HepG2 (cell line): ENCODE measurements at regions not wholly inside any gene's neighbourhood (a gene's known extent, or its start where the extent isn't known, plus 50 kb on each side); places are given as distances from the start of the nearest gene placed in this dataset.

ENCODE experiments used
- ATAC-seq: fragments of 200-7000 bp; cut with Tn5 transposase; 3 replicates; pipeline ENCODE4 v1.9.1; 2020; ENCODE audit warnings: mild to moderate bottlenecking, moderate library complexity
- BruUV-seq: library from RNA; stranded (reverse); fragments of 400-500 nt; replicated peaks from 2 replicates; lab custom pipeline; 2021; lab: Mats Ljungman, UMichigan
- CTCF ChIA-PET: fragments of 300-600 bp; formaldehyde crosslinking; extraction: SDS; loops from one replicate; lab custom pipeline; 2021; ENCODE audit warnings: low total read pairs, inconsistent platforms, low intra/inter-chr PET ratio; lab: Yijun Ruan, JAX
- POLR2A ChIA-PET: fragments of 350-600 bp; sonication (Branson Sonifier 250); formaldehyde crosslinking; loops from one replicate; lab custom pipeline; 2020; ENCODE audit warnings: antibody characterized with exemption, inconsistent platforms; lab: Yijun Ruan, JAX
- DNase-seq: peaks from one replicate; pipeline ENCODE4 v3.0.0-alpha.2; 2015; ENCODE audit warnings: low spot score
- FAIRE-seq: peaks from 3 replicates; lab custom pipeline; 2011; peaks lifted over from hg19 to GRCh38; lab: Jason Lieb, UNC
- H2AFZ ChIP-seq: one replicate; pipeline ENCODE4 v1.6.1; 2011; ENCODE audit warnings: low read length, inconsistent platforms
- H3K27ac ChIP-seq: fragments of 300-600 bp; 3 replicates; pipeline ENCODE4 v1.8.0; 2011; ENCODE audit warnings: mixed run types, mild to moderate bottlenecking, mixed read lengths, low read length, inconsistent platforms; ENCODE audit not compliant: insufficient read depth; ENCODE audit errors: extremely low read length
- H3K27me3 ChIP-seq, 2 experiments: fragments of 200-600 bp in 1 of 2; 2 replicates in 1 of 2; 3 replicates in 1 of 2; pipeline versions ENCODE4 v1.6.0 to v1.8.0; 2011; ENCODE audit warnings: low read length in 2 of 2, mild to moderate bottlenecking in 2 of 2, moderate library complexity in 2 of 2, inconsistent platforms in 1 of 2; ENCODE audit not compliant: insufficient read depth in 2 of 2, control insufficient read depth in 1 of 2
- H3K36me3 ChIP-seq, 2 experiments: fragments of 200-600 bp in 1 of 2; replicated peaks in 1 of 2; 2 replicates in 1 of 2; 3 replicates in 1 of 2; pipeline versions ENCODE4 v1.5.1 to v1.8.0; 2011; ENCODE audit warnings: low read length in 2 of 2, inconsistent platforms in 1 of 2; ENCODE audit not compliant: insufficient read depth in 2 of 2, control insufficient read depth in 1 of 2
- H3K4me1 ChIP-seq: 2 replicates; pipeline ENCODE4 v1.5.1; 2012; ENCODE audit warnings: low read length, inconsistent platforms; ENCODE audit not compliant: insufficient read depth
- H3K4me2 ChIP-seq: 2 replicates; pipeline ENCODE4 v1.6.0; 2011; ENCODE audit warnings: low read depth, low read length, inconsistent platforms
- H3K4me3 ChIP-seq, 3 experiments: fragments of 200-600 bp in 1 of 3; sonication (generic), shearing (Covaris generic) in 1 of 3; replicated peaks in 1 of 3; 2 replicates each; pipeline ENCODE4 v1.5.1; 2011 to 2016; ENCODE audit warnings: low read length in 3 of 3, inconsistent platforms in 2 of 3, low read depth in 2 of 3, mild to moderate bottlenecking in 2 of 3, control low read depth in 1 of 3, mixed read lengths in 1 of 3; ENCODE audit not compliant: insufficient read depth in 1 of 3
- H3K79me2 ChIP-seq: one replicate; pipeline ENCODE4 v1.6.1; 2011; ENCODE audit warnings: low read length, inconsistent platforms; ENCODE audit not compliant: insufficient read depth
- H3K9ac ChIP-seq: 2 replicates; pipeline ENCODE4 v1.6.0; 2011; ENCODE audit warnings: mild to moderate bottlenecking, low read depth, low read length, inconsistent platforms; ENCODE audit not compliant: insufficient read depth
- H3K9me3 ChIP-seq: 2 replicates; pipeline ENCODE4 v1.5.1; 2012; ENCODE audit warnings: mild to moderate bottlenecking, low read length
- H4K20me1 ChIP-seq: 2 replicates; pipeline ENCODE4 v1.6.0; 2011; ENCODE audit warnings: inconsistent platforms, mild to moderate bottlenecking, low read length, moderate library complexity; ENCODE audit not compliant: insufficient read depth
- BRD4 ChIP-seq: sonication (generic); formaldehyde crosslinking; IDR thresholded peaks from 2 replicates; pipeline ENCODE4 v1.4.0; 2020; ENCODE audit warnings: missing genetic modification reagents
- DR1 ChIP-seq: sonication (generic); formaldehyde crosslinking; IDR thresholded peaks from 2 replicates; pipeline ENCODE4 v1.8.0; 2021; ENCODE audit warnings: mild to moderate bottlenecking, missing genetic modification reagents, inconsistent platforms
- HNF4G ChIP-seq, 2 experiments: sonication (generic) in 1 of 2; formaldehyde crosslinking in 1 of 2; IDR thresholded peaks; 2 replicates each; pipeline versions ENCODE4 v1.4.0 to v1.6.1; 2011 to 2020; ENCODE audit warnings: borderline replicate concordance in 2 of 2, low read depth in 2 of 2, mild to moderate bottlenecking in 2 of 2, low read length in 1 of 2, missing genetic modification reagents in 1 of 2, moderate library complexity in 1 of 2
- NCOA2 ChIP-seq: sonication (generic); formaldehyde crosslinking; IDR thresholded peaks from 2 replicates; pipeline ENCODE4 v1.8.0; 2022; ENCODE audit warnings: inconsistent platforms
- REL ChIP-seq: sonication (generic); formaldehyde crosslinking; conservative IDR thresholded peaks from 2 replicates; pipeline ENCODE4 v1.8.0; 2022; ENCODE audit warnings: mild to moderate bottlenecking, missing genetic modification reagents, moderate library complexity
- ZNF205 ChIP-seq: IDR thresholded peaks from 2 replicates; pipeline ENCODE4 v1.6.1; 2018; ENCODE audit warnings: missing biosample characterization, missing genetic modification reagents
- ZNF225 ChIP-seq: sonication (generic); formaldehyde crosslinking; IDR thresholded peaks from 2 replicates; pipeline ENCODE4 v1.4.0; 2020; ENCODE audit warnings: mild to moderate bottlenecking, missing genetic modification reagents
- ZNF230 ChIP-seq: sonication (generic); formaldehyde crosslinking; IDR thresholded peaks from 2 replicates; pipeline ENCODE4 v1.4.0; 2020; ENCODE audit warnings: mild to moderate bottlenecking, missing genetic modification reagents
- ZNF232 ChIP-seq: sonication (generic); formaldehyde crosslinking; IDR thresholded peaks from 2 replicates; pipeline ENCODE4 v1.4.0; 2020; ENCODE audit warnings: missing genetic modification reagents, borderline replicate concordance
- ZNF337 ChIP-seq: sonication (generic); formaldehyde crosslinking; IDR thresholded peaks from 2 replicates; pipeline ENCODE4 v1.5.1; 2020; ENCODE audit warnings: missing genetic modification reagents, low read depth, mild to moderate bottlenecking, borderline replicate concordance
- ZNF382 ChIP-seq: sonication (generic); formaldehyde crosslinking; IDR thresholded peaks from 2 replicates; pipeline ENCODE4 v1.5.0; 2020; ENCODE audit warnings: missing genetic modification reagents, mild to moderate bottlenecking, borderline replicate concordance
- ZNF512B ChIP-seq: sonication (generic); formaldehyde crosslinking; IDR thresholded peaks from 2 replicates; pipeline ENCODE4 v1.5.1; 2020; ENCODE audit warnings: missing genetic modification reagents, mild to moderate bottlenecking, borderline replicate concordance
- ZNF607 ChIP-seq: sonication (generic); formaldehyde crosslinking; IDR thresholded peaks from 2 replicates; pipeline ENCODE4 v1.5.1; 2020; ENCODE audit warnings: missing genetic modification reagents, mild to moderate bottlenecking, borderline replicate concordance
- ZNF616 ChIP-seq: sonication (generic); formaldehyde crosslinking; IDR thresholded peaks from 2 replicates; pipeline ENCODE4 v1.5.0; 2020; ENCODE audit warnings: low read depth, mild to moderate bottlenecking, missing genetic modification reagents
- ZNF749 ChIP-seq: sonication (generic); formaldehyde crosslinking; IDR thresholded peaks from 2 replicates; pipeline ENCODE4 v1.8.0; 2022; ENCODE audit warnings: mild to moderate bottlenecking, missing genetic modification reagents, moderate library complexity, borderline replicate concordance
- ZNF780A ChIP-seq: sonication (generic); formaldehyde crosslinking; IDR thresholded peaks from 2 replicates; pipeline ENCODE4 v1.8.0; 2022; ENCODE audit warnings: mild to moderate bottlenecking, missing genetic modification reagents, moderate library complexity
- WGBS: methylation state at CpG from one replicate; pipeline ENCODE4 v1.1.6; 2017; ENCODE audit warnings: low lambda C conversion rate; 5-methylcytosine and 5-hydroxymethylcytosine counted together
- in situ Hi-C: cut with HindIII; loops from 2 replicates; pipeline ENCODE4 v1.10.0; 2017; ENCODE audit warnings: low pct_unique_long_range_greater_than_20kb; ENCODE audit not compliant: extremely low pct_ligation_motif_present
- intact Hi-C: fragments of 100-400 bp; cut with micrococcal nuclease; formaldehyde crosslinking; loops from one replicate; pipeline ENCODE4 v1.10.0; 2022; ENCODE audit not compliant: unreplicated experiment

- ChIA-PET POLR2A (no interaction called here), CTCF (no interaction called here)
- no peak for ATAC-seq
- 0% methylated on average over 1 of the region's 1 CpG for WGBS
- Histone ChIP-seq H3K27me3 (no peaks in the 10 kb centered on the region), H3K4me2 (no peak overlapping the region), H3K9me3 (no peaks in the 10 kb centered on the region), H3K4me3 (no peak overlapping the region), H3K9ac (no peak overlapping the region), H2AFZ (no peak overlapping the region), H3K27ac (no peak overlapping the region), H3K36me3 (no peaks in the 10 kb centered on the region), H4K20me1 (no peaks in the 10 kb centered on the region), H3K4me1 (no peaks in the 10 kb centered on the region), H3K79me2 (no peaks in the 10 kb centered on the region)
- no TSS peak for BruUV-seq
- in situ Hi-C loops (no loop called here), intact Hi-C loops (no loop called here)
- FAIRE-seq, result no peak
- no peak for DNase-seq
- no peak for TF ChIP-seq BRD4 (CRISPR knock-in tag)
- TF ChIP-seq ZNF616 (CRISPR knock-in tag), result no peak
- TF ChIP-seq HNF4G (IDR thresholded peaks at IDR 0.05; ENCODE audit: borderline replicate concordance, low read depth, low read length), result no peak
- TF ChIP-seq HNF4G (CRISPR knock-in tag; IDR thresholded peaks at IDR 0.05; ENCODE audit: borderline replicate concordance, low read depth), result no peak
- no peak for TF ChIP-seq ZNF205 (CRISPR knock-in tag)
- TF ChIP-seq ZNF780A (CRISPR knock-in tag), result no peak
- TF ChIP-seq REL (CRISPR knock-in tag), result no peak
- no peak for TF ChIP-seq ZNF337
- TF ChIP-seq ZNF232 (CRISPR knock-in tag), result no peak
- no peak for TF ChIP-seq ZNF230
- TF ChIP-seq DR1 (CRISPR knock-in tag), result no peak
- no peak for TF ChIP-seq ZNF225
- TF ChIP-seq ZNF382 (CRISPR knock-in tag), result no peak
- TF ChIP-seq ZNF512B (CRISPR knock-in tag), result no peak
- TF ChIP-seq NCOA2 (CRISPR knock-in tag), result no peak
- no peak for TF ChIP-seq ZNF749 (CRISPR knock-in tag)
- TF ChIP-seq ZNF607 (CRISPR knock-in tag), result no peak
Observed at GRCh38 chr2:12352889-12353288, 363.8 kb upstream of the TRIB2 start.
